ENCODE measurements at regions not wholly inside any gene's neighbourhood (a gene's known extent, or its start where the extent isn't known, plus 50 kb on each side); places are given as distances from the start of the nearest gene placed in this dataset.

DNA sequence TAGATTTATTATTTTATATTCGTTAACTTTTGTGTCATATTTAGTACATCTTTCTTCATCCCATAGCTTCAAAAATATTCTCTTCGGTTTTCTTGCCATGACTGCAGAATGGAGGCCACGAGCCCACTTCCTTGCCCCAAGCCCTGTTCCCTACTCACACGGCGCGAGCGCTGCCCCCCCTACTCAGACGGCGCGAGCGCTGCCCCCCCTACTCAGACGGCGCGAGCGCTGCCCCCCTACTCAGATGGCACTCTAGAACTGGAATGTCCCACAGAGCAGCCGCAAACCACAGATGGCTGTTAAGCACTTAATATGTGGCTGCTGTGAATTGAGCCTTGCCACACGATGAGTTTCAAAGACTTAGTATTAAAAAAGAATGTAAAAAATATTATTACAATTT is 102.2 kb upstream of the PEG3 start:
- TF ChIP-seq POLR2A (IDR thresholded peaks at IDR 0.05) (no peak), CTCF (IDR thresholded peaks at IDR 0.05) (no peak)

Measured in breast epithelium (tissue), 3 donors.